ENCODE measurements at regions not wholly inside any gene's neighbourhood (a gene's known extent, or its start where the extent isn't known, plus 50 kb on each side); places are given as distances from the start of the nearest gene placed in this dataset.
A peak's percentile ranks its signal among the peaks of the same experiment; 100 is the strongest.

GRCh38 chr21:39073717-39074116 is 109.5 kb downstream of the PSMG1 start:
- no peaks in the 10 kb centered on the region for H3K79me1 ChIP-seq (ENCODE audit: low read depth in 1 of 2, low read length in 2 of 2)
- H3K27ac ChIP-seq (ENCODE audit: insufficient read depth, low read length), result no peak overlapping the region
- no TSS peak for BruUV-seq (replicated peaks)
- H3K18ac ChIP-seq (ENCODE audit: low read depth, low read length), result peak overlapping the region; percentile 5; the same call in 1 of the 2 replicates
- no peaks in the 10 kb centered on the region for H4K20me1 ChIP-seq (ENCODE audit: insufficient read depth, low read length)
- H2AFZ ChIP-seq (replicated peaks; ENCODE audit: low read length, poor library complexity), result no peak overlapping the region
- dilution Hi-C loops (cut with HindIII; ENCODE audit: low sequenced_read_pairs, unreplicated experiment), result no loop called here
- H3K23ac ChIP-seq (ENCODE audit: low read depth, low read length), result no peak overlapping the region
- H4K91ac ChIP-seq (ENCODE audit: insufficient read depth, low read depth, low read length), result peak overlapping the region; percentile 17; the same call in 1 of the 2 replicates
- H3K4ac ChIP-seq (ENCODE audit: low read depth, low read length), result peak overlapping the region; percentile 8; the same call in 1 of the 2 replicates
- POLR2A ChIA-PET (ENCODE audit: unreplicated experiment), result no interaction called here
- H2BK5ac ChIP-seq (ENCODE audit: low read depth, low read length, poor library complexity, severe bottlenecking), result no peak overlapping the region
- peaks cover 3% of the 10 kb centered on the region; the same call in 1 of the 2 replicates for H3K9me3 ChIP-seq (ENCODE audit: control insufficient read depth, insufficient read depth, low read length)
- ATAC-seq (ENCODE audit: low read depth) (no peak), DNase-seq (no peak)
- H3K9me1 ChIP-seq (ENCODE audit: insufficient read depth, low read length), result peaks cover 8% of the 10 kb centered on the region
- no peak overlapping the region for H3K4me3 ChIP-seq (ENCODE audit: insufficient read depth, low read depth, low read length)
- H4K8ac ChIP-seq (ENCODE audit: low read depth in 2 of 2, low read length in 2 of 2), result peak overlapping the region in 1 of 2 experiments; percentile 47; a peak in 1 of 4 replicates
- no peak overlapping the region for H2BK15ac ChIP-seq (ENCODE audit: low read depth, low read length)
- no peak overlapping the region for H3K4me2 ChIP-seq (ENCODE audit: low read depth, low read length)
- intact Hi-C loops (cut with micrococcal nuclease), result loop anchor here (5.0 kb wide), 1 partner anchor 266 kb away; the partner anchor contains the start of gene ETS2
- peak overlapping the region; percentile 64; the same call in 1 of the 2 replicates for H2AK5ac ChIP-seq (ENCODE audit: low read depth, low read length)
- H3K4me1 ChIP-seq (ENCODE audit: control insufficient read depth, insufficient read depth, low read length), result peaks cover 10% of the 10 kb centered on the region
- H3K9ac ChIP-seq (ENCODE audit: low read depth, low read length), result no peak overlapping the region
- peak overlapping the region; percentile 21 for H2AK9ac ChIP-seq (replicated peaks; ENCODE audit: low read depth, low read length, poor library complexity)
- H3K56ac ChIP-seq (ENCODE audit: extremely low read depth, insufficient read depth, low read length), result no peak overlapping the region
- peak overlapping the region; percentile 52; the same call in 1 of the 2 replicates for H2BK20ac ChIP-seq (ENCODE audit: low read depth, low read length)
- CTCF ChIA-PET, result no interaction called here
- TF ChIP-seq NFE2L2 (IDR thresholded peaks at IDR 0.05; ENCODE audit: low read depth, low read length), result no peak
- no peak for TF ChIP-seq SMC3 (IDR thresholded peaks at IDR 0.05; ENCODE audit: low read depth, low read length)
- no peak for TF ChIP-seq RAD21 (IDR thresholded peaks at IDR 0.05; ENCODE audit: low read length)
- TF ChIP-seq MAFK (IDR thresholded peaks at IDR 0.05; ENCODE audit: low read depth, low read length), result no peak
- TF ChIP-seq BHLHE40 (IDR thresholded peaks at IDR 0.05; ENCODE audit: low read depth, low read length), result no peak
- TF ChIP-seq CEBPB (IDR thresholded peaks at IDR 0.05; ENCODE audit: low read depth, low read length), result no peak
- H3K27me3 ChIP-seq (ENCODE audit: control insufficient read depth, insufficient read depth, low read length), result peaks cover 2% of the 10 kb centered on the region; the same call in 1 of the 2 replicates
- H2BK120ac ChIP-seq (ENCODE audit: low read depth, low read length), result peak overlapping the region; percentile 42
- WGBS, 2 experiments (ENCODE audit: extremely low coverage in 2 of 2, insufficient read length in 1 of 2), result 60% methylated on average over 1 of the region's 4 CpGs; no CpG with 5 or more reads in 1 of the 2 experiments
- H3K14ac ChIP-seq (replicated peaks; ENCODE audit: low read depth, low read length), result 0 out of 2 replicates have a peak overlapping the region, but pooled peaks have one; percentile 78
- in situ Hi-C loops (cut with MboI; ENCODE audit: low sequenced_read_pairs), result no loop called here
- no peak overlapping the region; the same call in 1 of the 2 replicates for H4K5ac ChIP-seq (ENCODE audit: low read depth, low read length)
- no peaks in the 10 kb centered on the region for H3K36me3 ChIP-seq (ENCODE audit: control insufficient read depth, insufficient read depth, low read length)
